Kidney (tissue), 13 donors: ENCODE measurements at regions not wholly inside any gene's neighbourhood (a gene's known extent, or its start where the extent isn't known, plus 50 kb on each side); places are given as distances from the start of the nearest gene placed in this dataset.

Experiments
- DNase-seq, 5 donors: peaks; one replicate each; pipeline ENCODE4 v3.0.0-alpha.2; 2013 to 2020
- FAIRE-seq: peaks from 2 replicates; lab custom pipeline; 2012; peaks lifted over from hg19 to GRCh38; lab: Jason Lieb, UNC
- H3K27ac ChIP-seq, 2 donors: one replicate each; pipeline ENCODE4 v1.7.0; 2013; ENCODE audit warnings: low read depth in 2 of 2, low read length in 2 of 2, inconsistent platforms in 1 of 2
- H3K27me3 ChIP-seq: one replicate; pipeline ENCODE4 v1.7.1; 2013; ENCODE audit warnings: low read length, inconsistent platforms; ENCODE audit not compliant: control insufficient read depth, insufficient read depth
- H3K36me3 ChIP-seq, 3 donors: one replicate each; pipeline versions ENCODE4 v1.7.0 to v1.7.1; 2013; ENCODE audit warnings: low read length in 3 of 3, control low read depth in 1 of 3, inconsistent platforms in 1 of 3; ENCODE audit not compliant: insufficient read depth in 3 of 3, control insufficient read depth in 2 of 3
- H3K4me1 ChIP-seq, 3 donors: one replicate each; pipeline versions ENCODE4 v1.7.0 to v1.7.1; 2013; ENCODE audit warnings: low read length in 3 of 3, inconsistent platforms in 1 of 3, low read depth in 1 of 3; ENCODE audit not compliant: control insufficient read depth in 2 of 3, insufficient read depth in 2 of 3
- H3K4me3 ChIP-seq, 3 donors: one replicate each; pipeline versions ENCODE4 v1.7.0 to v1.8.1; 2013; ENCODE audit warnings: low read length in 3 of 3, control low read depth in 1 of 3, inconsistent platforms in 1 of 3
- H3K9ac ChIP-seq, 3 donors: one replicate each; pipeline versions ENCODE4 v1.7.0 to v1.7.1; 2013; ENCODE audit warnings: low read length in 3 of 3, control low read depth in 1 of 3, inconsistent platforms in 1 of 3
- H3K9me3 ChIP-seq, 3 donors: one replicate each; pipeline versions ENCODE4 v1.7.0 to v1.7.1; 2013; ENCODE audit warnings: low read length in 3 of 3, control low read depth in 1 of 3, inconsistent platforms in 1 of 3; ENCODE audit not compliant: control insufficient read depth in 2 of 3, insufficient read depth in 1 of 3
- CTCF ChIP-seq: IDR thresholded peaks from 3 replicates; pipeline ENCODE4 v1.5.1; 2012; ENCODE audit warnings: mild to moderate bottlenecking, moderate library complexity, borderline replicate concordance; ENCODE audit not compliant: insufficient read depth; ENCODE audit errors: extremely low read depth
- intact Hi-C: fragments of 100-400 bp; cut with DNase I; formaldehyde crosslinking; loops from one replicate; pipeline ENCODE4 v1.11.1; 2022
- donor health status: control.
- donor health status: control.
- donor health status: control.
- donor health status: control.
- donor health status: control.
- donor health status: DM: yes; HTN: yes; CAD: no.
- donor health status: Normal renal cell carcinoma (clear cell type).

- H3K9me3 ChIP-seq = no peaks in the 10 kb centered on the region
- FAIRE-seq (no peak), DNase-seq (no peak)
- no peak for TF ChIP-seq CTCF
- H3K4me1 ChIP-seq = no peaks in the 10 kb centered on the region
- intact Hi-C loops = no loop called here
- no peaks in the 10 kb centered on the region for H3K36me3 ChIP-seq
- H3K4me3 ChIP-seq = no peak overlapping the region
- no peaks in the 10 kb centered on the region for H3K27me3 ChIP-seq
- no peak overlapping the region for H3K9ac ChIP-seq
- H3K27ac ChIP-seq = no peak overlapping the region
Measured at GRCh38 chr9:87088192-87088591, 140.9 kb upstream of the GAS1 start.

GRCh38 chr9:87088621-87089365 is 141.5 kb upstream of the GAS1 start:
- FAIRE-seq = no peak
- no peaks in the 10 kb centered on the region for H3K9me3 ChIP-seq

GRCh38 chr9:87089506-87089905 is 142.2 kb upstream of the GAS1 start:
- TF ChIP-seq CTCF = no peak
- FAIRE-seq (no peak), DNase-seq (no peak)

More at GRCh38 chr9:87088621-87089365, 141.5 kb upstream of the GAS1 start:
- Histone ChIP-seq H3K27ac (no peak overlapping the region), H3K4me1 (no peaks in the 10 kb centered on the region), H3K27me3 (no peaks in the 10 kb centered on the region), H3K9ac (no peak overlapping the region), H3K36me3 (no peaks in the 10 kb centered on the region), H3K4me3 (no peak overlapping the region)
- TF ChIP-seq CTCF = no peak
- intact Hi-C loops = no loop called here
- DNase-seq = no peak

More at GRCh38 chr9:87089506-87089905, 142.2 kb upstream of the GAS1 start:
- intact Hi-C loops = no loop called here
- no peaks in the 10 kb centered on the region for H3K36me3 ChIP-seq
- H3K9me3 ChIP-seq = no peaks in the 10 kb centered on the region
- H3K27ac ChIP-seq = no peak overlapping the region
- H3K4me3 ChIP-seq = no peak overlapping the region
- no peak overlapping the region for H3K9ac ChIP-seq
- H3K4me1 ChIP-seq = no peaks in the 10 kb centered on the region
- no peaks in the 10 kb centered on the region for H3K27me3 ChIP-seq
